HG03064 (cell line): ENCODE measurements at regions not wholly inside any gene's neighbourhood (a gene's known extent, or its start where the extent isn't known, plus 50 kb on each side); places are given as distances from the start of the nearest gene placed in this dataset.
"Not testable (repeated sequence)": the region's sequence is repeated elsewhere in the genome, so short reads cannot be mapped to it uniquely, and the experiment has no call there.

Experiments used
- ATAC-seq: cut with Tn5 transposase; IDR thresholded peaks from one replicate; pipeline ENCODE4 v1.9.1; 2021; ENCODE audit warnings: low read depth; ENCODE audit not compliant: unreplicated experiment

GRCh38 chr2:7368211-7368610, 451.0 kb downstream of the RNF144A start:
- no peak for ATAC-seq

- no peak for ATAC-seq
Observed at GRCh38 chr2:7373156-7373555, 455.9 kb downstream of the RNF144A start.

GRCh38 chr2:7375901-7376300, 458.7 kb downstream of the RNF144A start:
- no peak for ATAC-seq

- ATAC-seq: no peak
Observed at GRCh38 chr2:7377916-7378569, 460.8 kb downstream of the RNF144A start.

- no peak for ATAC-seq
Observed at GRCh38 chr2:7378591-7378990, 461.4 kb downstream of the RNF144A start.

GRCh38 chr2:7379799-7380198, 462.6 kb downstream of the RNF144A start:
- ATAC-seq: no peak

- ATAC-seq: no peak
Observed at GRCh38 chr2:7384773-7385349, 467.6 kb downstream of the RNF144A start.

- not testable (repeated sequence) for ATAC-seq
Observed at GRCh38 chr2:7390311-7390710, 473.1 kb downstream of the RNF144A start.

GRCh38 chr2:7392076-7392787, 475.0 kb downstream of the RNF144A start:
- no peak for ATAC-seq

GRCh38 chr2:7394195-7394594, 477.0 kb downstream of the RNF144A start:
- ATAC-seq: no peak

GRCh38 chr2:7400628-7401027, 483.4 kb downstream of the RNF144A start:
- no peak for ATAC-seq

GRCh38 chr2:7403092-7403775, 486.0 kb downstream of the RNF144A start:
- no peak for ATAC-seq

- ATAC-seq: no peak
Observed at GRCh38 chr2:7405861-7406715, 488.9 kb downstream of the RNF144A start.

GRCh38 chr2:7407001-7407400, 489.8 kb downstream of the RNF144A start:
- no peak for ATAC-seq

GRCh38 chr2:7407906-7408680, 490.9 kb downstream of the RNF144A start:
- no peak for ATAC-seq

GRCh38 chr2:7411691-7412090, 494.5 kb downstream of the RNF144A start:
- ATAC-seq: no peak

- ATAC-seq: no peak
Observed at GRCh38 chr2:7417845-7418742, 500.9 kb downstream of the RNF144A start.

GRCh38 chr2:7419186-7419585, 502.0 kb downstream of the RNF144A start:
- ATAC-seq: no peak
